ENCODE measurements at regions not wholly inside any gene's neighbourhood (a gene's known extent, or its start where the extent isn't known, plus 50 kb on each side); places are given as distances from the start of the nearest gene placed in this dataset.
"Not testable (repeated sequence)": the region's sequence is repeated elsewhere in the genome, so short reads cannot be mapped to it uniquely, and the experiment has no call there.

DNA sequence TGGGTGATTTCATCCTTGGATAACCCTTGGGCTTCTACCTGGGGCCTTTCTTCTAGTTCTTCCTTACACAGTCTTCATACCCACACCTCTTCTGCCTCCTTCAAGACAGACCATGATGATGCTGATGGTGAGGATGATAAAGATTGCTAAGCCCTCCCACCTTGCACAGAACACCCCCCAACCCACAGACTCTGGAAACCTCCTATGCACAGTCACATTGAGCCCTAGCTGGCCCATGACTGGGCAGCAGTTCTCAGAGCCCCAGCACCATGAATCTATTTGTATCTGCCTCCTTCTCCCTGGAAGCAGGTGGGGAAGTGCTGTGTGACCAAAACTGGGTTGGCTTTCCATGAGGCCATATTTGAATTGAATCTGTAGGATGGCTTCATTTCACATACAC, 99.8 kb downstream of the EN1 start:
- Histone ChIP-seq H3K9me3 (no peaks in the 10 kb centered on the region), H3K36me3 (no peaks in the 10 kb centered on the region), H3K4me1 (no peaks in the 10 kb centered on the region), H3K27me3 (no peaks in the 10 kb centered on the region), H3K4me3 (ENCODE audit: low read depth, low read length) (no peak overlapping the region)
- no peak for DNase-seq
- TF ChIP-seq, protein P1, sequence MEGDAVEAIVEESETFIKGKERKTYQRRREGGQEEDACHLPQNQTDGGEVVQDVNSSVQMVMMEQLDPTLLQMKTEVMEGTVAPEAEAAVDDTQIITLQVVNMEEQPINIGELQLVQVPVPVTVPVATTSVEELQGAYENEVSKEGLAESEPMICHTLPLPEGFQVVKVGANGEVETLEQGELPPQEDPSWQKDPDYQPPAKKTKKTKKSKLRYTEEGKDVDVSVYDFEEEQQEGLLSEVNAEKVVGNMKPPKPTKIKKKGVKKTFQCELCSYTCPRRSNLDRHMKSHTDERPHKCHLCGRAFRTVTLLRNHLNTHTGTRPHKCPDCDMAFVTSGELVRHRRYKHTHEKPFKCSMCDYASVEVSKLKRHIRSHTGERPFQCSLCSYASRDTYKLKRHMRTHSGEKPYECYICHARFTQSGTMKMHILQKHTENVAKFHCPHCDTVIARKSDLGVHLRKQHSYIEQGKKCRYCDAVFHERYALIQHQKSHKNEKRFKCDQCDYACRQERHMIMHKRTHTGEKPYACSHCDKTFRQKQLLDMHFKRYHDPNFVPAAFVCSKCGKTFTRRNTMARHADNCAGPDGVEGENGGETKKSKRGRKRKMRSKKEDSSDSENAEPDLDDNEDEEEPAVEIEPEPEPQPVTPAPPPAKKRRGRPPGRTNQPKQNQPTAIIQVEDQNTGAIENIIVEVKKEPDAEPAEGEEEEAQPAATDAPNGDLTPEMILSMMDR (IDR thresholded peaks at IDR 0.05; ENCODE audit: low read depth, low read length), result no peak

DNA sequence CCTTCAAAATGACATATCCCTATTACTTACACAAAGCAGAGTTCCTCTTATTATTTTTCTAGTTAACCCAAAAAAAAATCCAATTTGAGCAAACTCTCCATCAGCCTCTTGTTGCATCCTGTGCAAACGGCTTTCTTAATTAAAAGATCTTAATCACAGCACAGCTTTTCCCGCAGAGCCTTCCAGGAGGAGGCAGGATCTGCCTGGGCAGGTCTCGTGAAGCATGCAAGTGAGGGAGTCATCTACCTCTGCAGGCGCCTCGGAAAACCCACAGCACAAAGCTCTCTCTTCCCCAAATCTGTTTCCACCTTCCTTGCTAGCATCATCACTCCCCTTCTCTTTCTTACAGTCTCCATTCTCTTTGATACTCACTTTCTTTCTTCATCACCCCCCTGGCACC, 100.4 kb downstream of the EN1 start:
- H3K9me3 ChIP-seq, result no peaks in the 10 kb centered on the region
- H3K27me3 ChIP-seq, result no peaks in the 10 kb centered on the region
- TF ChIP-seq, protein P1 (IDR thresholded peaks at IDR 0.05; ENCODE audit: low read depth, low read length), result no peak
- H3K36me3 ChIP-seq, result no peaks in the 10 kb centered on the region
- DNase-seq, result no peak
- no peaks in the 10 kb centered on the region for H3K4me1 ChIP-seq
- no peak overlapping the region for H3K4me3 ChIP-seq (ENCODE audit: low read depth, low read length)

DNA sequence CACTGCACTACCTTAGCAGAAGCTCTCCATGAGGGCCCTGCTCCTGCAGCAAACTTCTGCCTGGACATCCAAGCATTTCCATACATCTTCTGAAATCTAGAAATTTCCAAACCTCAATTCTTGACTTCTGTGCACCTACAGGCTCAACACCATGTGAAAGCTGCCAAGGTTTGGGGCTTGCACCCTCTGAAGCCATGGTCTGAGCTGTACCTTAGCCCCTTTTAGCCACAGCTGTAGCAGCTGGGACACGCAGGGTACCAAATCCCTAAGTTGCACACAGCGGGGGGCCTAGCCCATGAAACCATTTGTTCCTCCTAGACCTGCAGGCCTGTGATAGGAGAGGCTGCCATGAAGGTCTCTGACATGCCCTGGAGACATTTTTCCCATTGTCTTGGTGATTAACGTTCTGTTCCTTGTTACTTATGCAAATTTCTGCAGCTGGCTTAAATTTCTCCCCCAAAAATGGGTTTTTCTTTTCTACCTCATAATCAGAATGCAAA, 102.7 kb downstream of the EN1 start:
- not testable (repeated sequence) for H3K9me3 ChIP-seq; H3K36me3 ChIP-seq; H3K4me1 ChIP-seq; DNase-seq; H3K4me3 ChIP-seq (ENCODE audit: low read depth, low read length); H3K27me3 ChIP-seq

DNA sequence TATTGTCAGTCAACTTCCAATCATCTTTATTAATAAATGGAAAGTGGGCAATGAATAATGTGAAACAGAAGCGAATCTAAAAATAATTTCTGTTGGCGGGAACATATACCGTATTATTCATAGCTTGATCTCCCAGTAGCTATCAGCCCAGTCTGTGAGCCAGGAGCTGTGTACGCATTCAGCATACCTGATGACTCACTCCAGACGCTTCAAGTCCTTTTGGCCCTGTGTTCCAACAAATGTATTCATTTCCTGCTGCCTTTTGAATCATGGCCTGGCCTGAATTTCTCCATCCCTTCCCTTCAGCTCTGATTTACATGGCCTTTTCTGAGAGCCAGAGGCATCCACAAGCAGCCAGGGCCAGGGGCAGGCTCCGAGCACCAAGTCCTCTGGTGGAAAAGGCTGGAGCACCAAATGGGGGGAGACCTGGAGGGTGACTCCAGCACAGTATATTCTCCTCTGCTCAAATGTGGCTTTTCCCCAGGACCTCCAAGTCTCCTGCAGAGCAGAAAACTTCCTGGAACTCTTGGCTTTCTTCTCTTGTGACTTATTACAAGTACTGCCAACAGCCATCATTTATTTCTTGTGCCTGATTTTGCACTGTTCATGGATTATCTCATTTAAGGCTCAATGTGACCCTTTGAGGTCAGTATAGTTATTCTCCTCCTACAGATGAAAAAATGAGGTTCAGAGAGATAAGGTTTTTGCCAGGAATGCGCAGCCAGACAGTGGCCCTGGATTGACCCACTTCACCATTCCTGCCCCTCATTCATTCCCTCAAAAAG, 108.7 kb downstream of the EN1 start:
- H3K9me3 ChIP-seq, result no peaks in the 10 kb centered on the region
- no peaks in the 10 kb centered on the region for H3K36me3 ChIP-seq
- H3K27me3 ChIP-seq, result no peaks in the 10 kb centered on the region
- no peak overlapping the region for H3K4me3 ChIP-seq (ENCODE audit: low read depth, low read length)
- no peak for DNase-seq
- TF ChIP-seq, protein P1 (IDR thresholded peaks at IDR 0.05; ENCODE audit: low read depth, low read length), result no peak
- H3K4me1 ChIP-seq, result no peaks in the 10 kb centered on the region

DNA sequence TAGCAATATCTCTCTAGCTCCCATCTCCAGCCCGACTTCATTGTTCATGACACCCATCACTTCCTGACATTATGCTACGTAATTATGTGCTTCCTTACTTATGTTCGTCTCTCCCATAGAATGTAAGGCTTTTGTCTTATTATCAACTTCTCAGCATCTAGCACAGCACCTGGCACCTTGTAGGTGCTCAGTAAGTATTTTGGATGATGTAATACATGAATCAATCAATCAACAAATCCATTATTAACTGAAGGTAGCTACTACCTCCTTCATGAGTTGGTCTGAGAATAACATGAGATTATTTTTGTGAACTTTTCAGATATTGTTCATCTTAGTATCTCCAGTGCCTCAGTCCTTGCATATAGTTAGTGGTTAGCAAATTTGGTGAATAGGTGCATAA, 109.3 kb downstream of the EN1 start:
- Histone ChIP-seq H3K4me1 (no peaks in the 10 kb centered on the region), H3K36me3 (no peaks in the 10 kb centered on the region), H3K27me3 (no peaks in the 10 kb centered on the region), H3K9me3 (no peaks in the 10 kb centered on the region), H3K4me3 (ENCODE audit: low read depth, low read length) (no peak overlapping the region)
- TF ChIP-seq, protein P1 (IDR thresholded peaks at IDR 0.05; ENCODE audit: low read depth, low read length), result no peak
- no peak for DNase-seq

DNA sequence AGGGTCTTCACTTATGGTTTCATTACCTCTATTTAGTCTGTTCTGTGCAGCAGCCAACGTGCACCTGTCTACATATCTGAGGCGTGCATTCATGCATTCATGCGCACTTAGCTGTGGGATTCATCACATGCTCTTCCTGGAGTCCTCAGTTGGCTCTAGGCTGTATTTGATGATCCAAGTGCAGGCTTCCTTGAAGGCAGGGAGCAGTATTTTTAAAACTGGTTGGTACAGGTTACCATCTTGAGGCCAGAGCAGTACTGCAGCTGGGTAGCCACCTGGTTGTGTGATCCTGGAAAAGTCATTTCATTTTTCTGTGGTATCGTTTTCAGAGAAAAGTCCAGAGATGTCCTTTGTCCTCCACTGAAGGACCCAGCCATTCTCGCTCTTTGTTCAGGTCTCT, 109.8 kb downstream of the EN1 start:
- H3K9me3 ChIP-seq, result no peaks in the 10 kb centered on the region
- H3K27me3 ChIP-seq, result no peaks in the 10 kb centered on the region
- no peak overlapping the region for H3K4me3 ChIP-seq (ENCODE audit: low read depth, low read length)
- no peak for DNase-seq
- no peaks in the 10 kb centered on the region for H3K36me3 ChIP-seq
- TF ChIP-seq, protein P1 (IDR thresholded peaks at IDR 0.05; ENCODE audit: low read depth, low read length), result no peak
- H3K4me1 ChIP-seq, result no peaks in the 10 kb centered on the region

Data from BE2C (cell line).